ENCODE measurements at regions not wholly inside any gene's neighbourhood (a gene's known extent, or its start where the extent isn't known, plus 50 kb on each side); places are given as distances from the start of the nearest gene placed in this dataset.

GRCh38 chr1:234540404-234540762, 61.4 kb upstream of the TARBP1 start:
- TF ChIP-seq CTCF (IDR thresholded peaks at IDR 0.05) = no peak
- no peak for TF ChIP-seq POLR2A (IDR thresholded peaks at IDR 0.05)
